Tongue (tissue), 1 donor: ENCODE measurements at regions not wholly inside any gene's neighbourhood (a gene's known extent, or its start where the extent isn't known, plus 50 kb on each side); places are given as distances from the start of the nearest gene placed in this dataset.
"Not testable (repeated sequence)": the region's sequence is repeated elsewhere in the genome, so short reads cannot be mapped to it uniquely, and the experiment has no call there.

Experiments used
- DNase-seq: peaks from one replicate; pipeline ENCODE4 v3.0.0-alpha.2; 2015

- no peak for DNase-seq
Measured at GRCh38 chr6:112464901-112465665, 118.0 kb downstream of the RFPL4B start.

DNA sequence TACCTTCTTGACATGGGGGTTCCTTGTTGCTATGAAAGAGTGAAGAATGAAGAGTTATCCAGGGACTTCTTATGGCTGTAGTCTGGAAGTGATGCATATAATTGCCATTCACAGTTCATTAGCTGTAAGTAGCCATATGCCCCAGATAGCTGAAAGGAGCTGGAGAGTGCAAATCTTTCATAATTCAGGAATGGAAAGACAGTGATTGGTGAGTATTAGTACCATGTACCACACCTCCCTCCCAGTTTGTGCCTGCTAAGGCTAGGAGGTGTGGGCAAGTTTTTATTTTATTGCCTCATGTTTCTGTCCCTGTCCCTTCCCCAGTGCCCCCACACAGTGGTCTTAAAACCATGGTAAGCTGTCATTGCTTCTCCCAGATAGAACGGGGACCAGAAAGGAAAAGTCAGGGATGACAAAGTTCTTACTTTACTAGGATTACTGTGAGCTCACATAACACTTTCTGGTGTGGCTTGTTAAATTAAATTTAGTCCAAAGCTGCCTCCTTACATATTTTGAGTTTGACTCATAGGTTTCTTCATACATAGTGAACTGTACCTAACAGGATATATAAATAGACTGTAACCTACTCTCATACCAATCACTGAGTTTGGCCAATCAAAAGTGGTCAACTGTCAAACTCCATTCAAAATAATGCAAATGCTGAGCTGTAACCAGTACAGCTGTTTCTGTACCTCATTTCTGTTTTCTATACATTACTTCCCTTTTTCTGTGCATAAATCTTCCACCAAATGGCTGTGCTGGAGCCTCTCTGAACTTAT is 119.4 kb downstream of the RFPL4B start:
- no peak for DNase-seq

DNA sequence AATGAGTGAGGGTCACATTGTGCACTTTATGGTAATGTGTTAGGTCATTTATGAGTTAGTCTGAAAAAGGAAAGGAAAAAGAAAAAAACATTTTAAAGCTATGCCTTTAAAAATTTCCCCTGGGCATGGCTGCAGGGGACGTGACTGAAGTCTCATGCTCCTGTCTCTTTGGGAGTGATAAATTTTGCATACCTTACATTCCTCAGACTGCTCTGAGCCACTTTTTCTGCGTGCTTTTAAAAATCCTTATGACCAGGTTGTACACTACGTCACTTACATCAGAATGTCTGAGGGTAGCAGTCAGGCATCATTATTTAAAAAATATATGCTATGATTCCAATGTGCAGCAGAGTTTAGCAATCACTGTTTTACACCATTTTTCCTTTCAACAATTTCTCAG is 121.2 kb downstream of the RFPL4B start:
- DNase-seq, result no peak

DNA sequence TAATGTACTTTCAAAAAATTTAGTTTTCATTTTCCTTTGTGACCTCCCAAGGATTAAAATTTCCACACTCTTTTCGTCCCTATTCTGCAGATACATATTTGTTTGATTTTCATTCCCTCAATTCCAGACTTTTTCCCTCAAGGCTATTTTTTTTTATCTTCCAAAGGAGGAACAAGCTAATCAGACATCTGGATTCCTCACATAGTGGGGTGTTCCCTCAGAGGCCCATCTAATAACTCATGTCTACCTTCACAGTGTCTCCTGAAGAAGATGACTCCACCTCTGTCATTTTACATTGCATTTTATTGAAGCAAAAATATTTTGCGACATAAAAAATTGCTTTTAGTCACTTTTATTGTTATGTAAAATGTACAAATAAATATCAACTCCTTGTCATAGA is 122.2 kb downstream of the RFPL4B start:
- DNase-seq, result no peak

DNA sequence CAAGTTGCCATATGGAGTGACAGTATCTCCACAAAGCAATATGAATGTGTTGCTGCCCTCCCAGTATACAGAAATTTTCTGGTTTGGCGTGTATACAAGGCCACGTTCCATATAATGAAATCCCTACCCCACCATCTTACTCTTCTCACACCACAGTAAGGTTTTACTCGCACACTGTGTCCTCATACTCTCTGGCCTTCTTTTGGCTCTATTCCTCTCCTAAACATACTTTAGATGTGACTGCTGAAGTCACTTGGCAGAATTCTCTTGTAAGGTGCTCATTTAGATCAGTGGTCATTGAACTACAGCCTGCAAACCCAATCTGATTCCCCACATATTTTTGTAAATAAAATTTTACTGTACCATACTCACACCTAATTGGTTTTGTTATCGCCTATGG is 123.2 kb downstream of the RFPL4B start:
- no peak for DNase-seq

DNA sequence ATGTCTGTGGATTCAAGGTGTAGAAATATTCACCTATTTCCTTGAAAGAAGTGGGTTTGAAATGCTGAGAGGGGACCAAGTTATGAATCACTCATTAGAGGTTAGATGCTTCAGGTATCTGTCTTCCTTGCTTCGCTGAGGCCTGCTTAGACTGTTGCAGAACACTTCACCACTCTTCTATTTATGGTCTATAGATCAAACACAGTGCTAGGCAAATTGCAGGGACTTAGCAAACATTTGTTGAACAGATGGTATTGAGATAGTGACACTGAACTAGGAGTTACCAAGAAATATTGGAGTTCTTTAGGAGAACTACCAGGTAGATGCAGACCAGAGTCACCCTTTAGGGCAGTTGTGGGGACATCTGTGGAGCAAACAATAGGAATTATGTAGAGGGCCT is 123.8 kb downstream of the RFPL4B start:
- no peak for DNase-seq

DNA sequence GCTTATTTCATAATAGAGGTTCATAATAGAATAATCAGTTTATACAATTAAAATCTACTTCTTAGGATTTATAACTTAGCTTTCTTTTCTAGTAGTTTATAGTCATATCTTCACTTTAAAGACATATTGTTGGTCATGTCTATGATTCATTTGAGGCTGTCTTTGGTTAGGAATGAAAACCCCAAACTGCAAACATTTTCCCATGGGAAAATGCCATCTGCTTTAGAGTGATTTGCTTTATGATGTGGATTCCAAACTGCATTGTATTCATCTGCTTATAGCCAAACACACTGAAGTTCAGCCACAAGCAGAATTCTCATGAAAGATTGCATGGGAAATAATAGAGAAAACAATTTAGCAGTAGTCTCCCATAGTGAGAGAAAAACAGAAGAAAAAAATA is 128.0 kb downstream of the RFPL4B start:
- no peak for DNase-seq

DNA sequence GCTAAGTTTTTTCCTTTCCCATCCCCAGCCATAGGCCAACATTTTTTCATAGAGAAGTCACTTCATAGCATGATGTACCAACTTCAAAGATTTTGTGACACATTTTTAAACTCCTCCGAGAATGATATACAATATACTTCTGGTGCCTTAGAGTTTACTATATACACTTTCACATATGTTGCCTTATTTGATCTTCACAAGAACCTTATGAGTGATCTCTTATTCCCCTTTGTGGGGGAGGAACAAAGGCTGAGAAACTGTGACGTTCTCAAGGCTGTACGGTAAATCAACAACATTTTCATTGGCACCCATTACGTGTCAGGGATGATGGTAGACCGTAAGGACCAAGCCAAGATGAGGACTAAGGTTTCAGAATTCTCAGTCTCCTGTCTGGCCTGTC is 130.0 kb downstream of the RFPL4B start:
- no peak for DNase-seq

- peak; percentile 77 for DNase-seq
Measured at GRCh38 chr6:112478036-112478435, 130.9 kb downstream of the RFPL4B start.

GRCh38 chr6:112479975-112480374 is 132.8 kb downstream of the RFPL4B start:
- not testable (repeated sequence) for DNase-seq

DNA sequence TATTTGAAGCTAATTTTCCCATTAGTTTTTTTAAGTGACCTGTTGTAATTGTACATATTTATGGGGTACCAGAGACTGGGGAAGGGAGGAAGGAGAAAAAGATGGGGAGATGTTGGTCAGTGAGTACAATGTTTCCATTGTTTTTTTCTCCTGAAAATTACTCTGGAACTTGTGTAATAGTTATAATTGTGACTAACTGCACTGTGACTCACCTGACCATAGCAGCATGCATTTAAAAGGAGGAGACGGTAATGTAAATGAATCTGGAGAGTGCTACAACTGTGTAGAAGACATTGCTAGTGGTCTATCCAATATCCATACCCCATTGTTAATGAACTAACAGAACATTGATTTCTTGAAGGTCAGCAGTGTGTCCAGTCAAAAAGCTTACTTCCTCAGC is 133.4 kb downstream of the RFPL4B start:
- no peak for DNase-seq

GRCh38 chr6:112481211-112481610 is 134.1 kb downstream of the RFPL4B start:
- DNase-seq, result peak; percentile 33

GRCh38 chr6:112482373-112482772 is 135.2 kb downstream of the RFPL4B start:
- no peak for DNase-seq

DNA sequence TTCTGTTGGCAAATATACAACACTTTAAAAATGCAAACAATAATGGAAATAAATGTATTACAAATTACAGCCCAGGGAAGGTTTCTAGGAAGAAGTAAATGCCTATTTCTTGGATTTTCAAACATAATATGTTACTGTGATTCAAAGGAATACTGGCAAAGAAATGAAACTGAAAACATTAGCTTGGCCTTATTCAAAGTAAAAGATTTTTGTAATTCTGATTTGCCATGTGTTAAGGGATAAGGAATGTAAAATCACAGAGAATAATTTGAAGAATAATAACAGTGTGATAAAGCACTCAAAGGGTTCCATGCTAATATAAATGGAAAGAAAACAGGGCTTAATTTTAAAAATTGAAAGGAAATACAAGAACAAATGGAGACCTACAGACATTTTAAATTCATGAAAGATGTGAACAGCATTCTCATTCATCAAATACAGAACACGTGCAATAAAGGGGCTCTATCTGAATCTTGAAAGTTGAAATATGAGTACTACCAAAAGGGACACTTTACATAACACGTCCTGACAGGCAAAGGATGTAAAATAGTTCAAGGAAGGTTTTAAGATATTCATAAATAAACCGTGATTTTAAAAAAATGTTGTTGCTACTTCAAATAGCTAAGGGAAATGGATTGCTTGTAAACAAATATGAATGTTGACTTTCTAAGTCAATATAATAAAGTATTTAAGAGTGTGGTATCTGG is 138.1 kb downstream of the RFPL4B start:
- DNase-seq, result no peak

- DNase-seq, result no peak
Measured at GRCh38 chr6:112485827-112486212, 138.7 kb downstream of the RFPL4B start.

- no peak for DNase-seq
Measured at GRCh38 chr6:112486454-112486853, 139.3 kb downstream of the RFPL4B start.

DNA sequence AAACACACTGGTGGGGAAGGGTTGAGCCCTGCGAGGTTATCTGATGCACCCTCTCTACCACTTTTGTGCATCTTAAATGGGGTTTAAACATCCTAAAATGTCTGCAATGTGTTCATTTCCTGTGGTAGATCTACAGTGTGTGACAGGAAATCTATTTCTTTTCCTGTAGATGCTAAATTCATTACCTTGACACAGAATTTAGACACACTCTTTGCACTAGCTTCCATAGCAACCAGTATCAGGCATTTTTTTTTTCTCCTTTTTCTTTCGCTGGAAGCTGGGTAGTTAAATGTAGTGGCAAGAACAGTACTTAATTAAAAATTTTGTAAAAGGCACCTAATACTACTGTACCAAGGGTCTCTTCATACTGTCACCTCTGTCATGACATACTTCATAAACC is 141.1 kb downstream of the RFPL4B start:
- DNase-seq, result no peak

GRCh38 chr6:112501705-112502104 is 154.6 kb downstream of the RFPL4B start:
- DNase-seq, result peak; percentile 96

DNA sequence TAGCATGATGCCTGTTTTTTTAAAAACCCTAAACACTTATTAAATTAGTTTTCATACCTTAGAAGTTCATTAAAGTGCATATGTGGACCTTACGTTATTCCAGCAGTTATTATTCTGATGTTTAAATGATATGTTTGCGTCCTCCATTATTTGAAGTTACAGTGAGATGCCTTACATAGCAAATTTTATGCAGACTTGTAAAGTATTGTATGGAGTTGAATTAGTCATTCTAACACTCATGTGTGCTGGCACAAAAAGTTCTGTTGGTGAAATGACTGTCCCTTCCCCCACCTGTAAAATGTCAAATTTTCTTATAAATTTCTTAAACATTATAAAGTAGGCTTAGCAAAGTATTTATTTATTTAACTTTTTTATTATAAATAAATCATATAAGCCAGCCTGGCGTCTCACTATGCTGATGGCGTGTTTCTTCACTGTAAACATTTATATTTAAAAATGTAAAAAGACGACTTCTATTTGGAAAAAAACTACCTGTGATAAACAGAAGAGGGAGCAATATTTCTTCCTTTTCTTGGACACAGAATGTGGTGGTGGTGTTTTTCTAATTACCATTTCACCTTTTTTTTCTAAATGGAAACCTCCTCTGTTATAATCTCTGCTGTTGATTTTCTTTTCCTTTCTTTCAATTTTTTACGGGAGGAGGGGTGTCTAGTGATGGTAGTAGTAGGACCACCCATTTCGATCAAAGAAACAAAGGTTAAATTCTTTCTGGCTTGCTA is 155.4 kb downstream of the RFPL4B start:
- peak; percentile 77 for DNase-seq

GRCh38 chr6:112503091-112503596 is 156.0 kb downstream of the RFPL4B start:
- DNase-seq, result peak; percentile 90

DNA sequence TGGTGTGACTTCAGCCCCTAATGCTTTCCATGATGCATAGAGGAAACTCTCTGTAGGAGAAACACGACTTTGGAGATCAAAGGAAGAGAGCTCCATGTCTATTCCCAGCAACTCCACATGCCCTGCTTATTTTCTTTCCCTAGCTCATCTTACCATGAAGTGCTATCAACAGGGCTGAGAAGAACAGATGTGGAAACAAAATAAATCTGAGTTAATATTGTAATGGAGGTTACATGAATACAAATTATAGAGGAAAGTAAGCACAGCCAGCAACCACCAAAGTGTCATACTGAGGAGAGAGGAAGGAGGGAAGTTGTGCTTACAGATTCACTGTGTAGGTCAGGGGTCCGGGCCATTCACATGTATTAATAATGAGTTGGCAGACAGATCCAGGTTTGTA is 157.5 kb downstream of the RFPL4B start:
- peak; percentile 25 for DNase-seq

GRCh38 chr6:112511441-112511840 is 164.3 kb downstream of the RFPL4B start:
- no peak for DNase-seq
